ENCODE measurements at regions not wholly inside any gene's neighbourhood (a gene's known extent, or its start where the extent isn't known, plus 50 kb on each side); places are given as distances from the start of the nearest gene placed in this dataset.

- no peaks in the 10 kb centered on the region for H3K9me3 ChIP-seq (ENCODE audit: control insufficient read depth, insufficient read depth, low read depth, low read length)
- H3K4me3 ChIP-seq (ENCODE audit: low read depth, low read length): no peak overlapping the region
- POLR2A ChIA-PET: no interaction called here
- peaks cover 18% of the 10 kb centered on the region for H3K4me1 ChIP-seq (ENCODE audit: control insufficient read depth, insufficient read depth, low read length)
- no peaks in the 10 kb centered on the region for H3K36me3 ChIP-seq (ENCODE audit: control insufficient read depth in 2 of 2, insufficient read depth in 1 of 2, low read length in 2 of 2)
- H3K27ac ChIP-seq (ENCODE audit: extremely low read depth, low read depth, low read length): no peak overlapping the region; the same call in 1 of the 2 replicates
- CTCF ChIA-PET: no interaction called here
- TF ChIP-seq ZNF114 (tag by site-specific recombination; IDR thresholded peaks at IDR 0.05) (no peak), ZNF10 (tag by site-specific recombination; IDR thresholded peaks at IDR 0.05) (peak; percentile 99), SCRT1 (tag by site-specific recombination; IDR thresholded peaks at IDR 0.05; ENCODE audit: borderline replicate concordance) (no peak), ZNF626 (tag by site-specific recombination; IDR thresholded peaks at IDR 0.05) (no peak), ZNF16 (tag by site-specific recombination; IDR thresholded peaks at IDR 0.05; ENCODE audit: low read depth) (no peak), REPIN1 (tag by site-specific recombination; IDR thresholded peaks at IDR 0.05; ENCODE audit: low read depth) (no peak), YY1 (tag by site-specific recombination; IDR thresholded peaks at IDR 0.05) (no peak), ZNF777 (tag by site-specific recombination; IDR thresholded peaks at IDR 0.05; ENCODE audit: borderline replicate concordance) (no peak), ZNF280C (tag by site-specific recombination; IDR thresholded peaks at IDR 0.05) (no peak), RBAK (tag by site-specific recombination; IDR thresholded peaks at IDR 0.05) (no peak), ZBTB44 (tag by site-specific recombination; IDR thresholded peaks at IDR 0.05) (peak; percentile 84; the same call in 1 of the 2 replicates), TCF7L2 (IDR thresholded peaks at IDR 0.05; ENCODE audit: borderline replicate concordance, low read depth, low read length) (no peak), PRDM1 (tag by site-specific recombination; IDR thresholded peaks at IDR 0.05) (no peak), ZNF561 (tag by site-specific recombination; IDR thresholded peaks at IDR 0.05; ENCODE audit: borderline replicate concordance) (no peak), ZNF621 (tag by site-specific recombination; IDR thresholded peaks at IDR 0.05) (no peak), SP3 (tag by site-specific recombination; IDR thresholded peaks at IDR 0.05) (no peak), ZFP37 (tag by site-specific recombination; IDR thresholded peaks at IDR 0.05) (no peak), ZNF221 (tag by site-specific recombination; IDR thresholded peaks at IDR 0.05; ENCODE audit: borderline replicate concordance) (no peak), KLF7 (tag by site-specific recombination; IDR thresholded peaks at IDR 0.05; ENCODE audit: borderline replicate concordance) (no peak), ZNF248 (tag by site-specific recombination; IDR thresholded peaks at IDR 0.05) (no peak), GLIS1 (tag by site-specific recombination; IDR thresholded peaks at IDR 0.05) (no peak), GFI1B (tag by site-specific recombination; IDR thresholded peaks at IDR 0.05) (no peak), HOXC10 (CRISPR knock-in tag; IDR thresholded peaks at IDR 0.05) (no peak), GLI2 (tag by site-specific recombination; IDR thresholded peaks at IDR 0.05; ENCODE audit: borderline replicate concordance, low read depth) (no peak), ZNF341 (tag by site-specific recombination; IDR thresholded peaks at IDR 0.05; ENCODE audit: low read depth) (no peak), ZNF449 (tag by site-specific recombination; IDR thresholded peaks at IDR 0.05) (no peak; the same call in 1 of the 2 replicates), ZNF514 (tag by site-specific recombination; IDR thresholded peaks at IDR 0.05) (no peak), ZNF624 (tag by site-specific recombination; IDR thresholded peaks at IDR 0.05) (no peak), ZNF202 (tag by site-specific recombination; IDR thresholded peaks at IDR 0.05; ENCODE audit: borderline replicate concordance) (no peak), ZNF707 (tag by site-specific recombination; IDR thresholded peaks at IDR 0.05) (no peak), ZBTB48 (tag by site-specific recombination; IDR thresholded peaks at IDR 0.05) (no peak), ZNF335 (tag by site-specific recombination; conservative IDR thresholded peaks at IDR 0.05) (peak; percentile 75), ZNF37A (tag by site-specific recombination; IDR thresholded peaks at IDR 0.05) (no peak), ZNF544 (tag by site-specific recombination; IDR thresholded peaks at IDR 0.05) (no peak)
- TF ChIP-seq, protein P1, sequence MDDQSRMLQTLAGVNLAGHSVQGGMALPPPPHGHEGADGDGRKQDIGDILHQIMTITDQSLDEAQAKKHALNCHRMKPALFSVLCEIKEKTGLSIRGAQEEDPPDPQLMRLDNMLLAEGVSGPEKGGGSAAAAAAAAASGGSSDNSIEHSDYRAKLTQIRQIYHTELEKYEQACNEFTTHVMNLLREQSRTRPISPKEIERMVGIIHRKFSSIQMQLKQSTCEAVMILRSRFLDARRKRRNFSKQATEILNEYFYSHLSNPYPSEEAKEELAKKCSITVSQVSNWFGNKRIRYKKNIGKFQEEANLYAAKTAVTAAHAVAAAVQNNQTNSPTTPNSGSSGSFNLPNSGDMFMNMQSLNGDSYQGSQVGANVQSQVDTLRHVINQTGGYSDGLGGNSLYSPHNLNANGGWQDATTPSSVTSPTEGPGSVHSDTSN (CRISPR knock-in tag; IDR thresholded peaks at IDR 0.05): no peak
These were observed 242.7 kb upstream of the SEMA3C start for GRCh38 chr7:81161451-81162075.
